Left hindlimb (tissue), 1 donor: ENCODE measurements at regions not wholly inside any gene's neighbourhood (a gene's known extent, or its start where the extent isn't known, plus 50 kb on each side); places are given as distances from the start of the nearest gene placed in this dataset.

ENCODE experiments used
- DNase-seq: peaks from one replicate; pipeline ENCODE4 v3.0.0-alpha.2; 2018

- no peak for DNase-seq
Measured at GRCh38 chr11:30089921-30090320, 73.1 kb upstream of the KCNA4 start.

DNA sequence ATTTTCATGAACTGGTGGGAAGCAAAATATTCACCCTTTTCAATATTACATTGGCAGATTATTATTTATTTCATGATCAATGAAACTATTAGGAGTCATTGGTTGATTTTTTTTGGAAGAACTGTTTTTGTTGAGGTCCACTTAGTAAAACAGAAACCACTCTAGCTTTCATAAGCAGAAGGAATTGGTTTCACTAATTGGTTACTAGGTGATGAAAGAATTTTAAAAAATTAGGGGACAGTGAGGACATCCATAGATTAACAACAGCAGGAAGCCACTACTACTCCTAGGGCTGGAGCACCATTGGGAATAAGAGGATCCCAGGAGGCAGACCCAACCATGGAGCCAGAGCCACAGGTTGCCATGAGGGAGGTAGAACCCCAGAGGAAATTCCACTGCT, 74.4 kb upstream of the KCNA4 start:
- no peak for DNase-seq

GRCh38 chr11:30091737-30092136, 74.9 kb upstream of the KCNA4 start:
- no peak for DNase-seq

- DNase-seq: no peak
Measured at GRCh38 chr11:30092518-30092917, 75.7 kb upstream of the KCNA4 start.

DNA sequence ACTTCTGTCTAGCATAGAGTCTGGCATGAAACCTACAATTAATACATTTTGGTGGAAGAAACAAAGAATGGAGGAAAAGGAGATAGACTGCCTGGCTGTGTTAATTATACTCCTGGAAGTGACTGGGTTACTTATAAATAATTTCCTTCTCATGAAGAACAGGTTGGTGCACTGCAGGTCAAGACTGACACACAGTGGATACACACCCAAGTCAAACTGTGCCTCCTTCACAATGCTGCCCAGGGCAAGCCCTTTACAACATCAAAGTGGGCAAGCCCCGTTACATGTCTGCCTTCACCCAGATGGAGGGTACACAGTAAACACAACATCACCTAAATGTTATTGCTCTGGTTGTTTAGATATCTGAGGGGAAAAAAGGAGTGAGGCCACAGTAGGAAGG, 83.7 kb upstream of the KCNA4 start:
- DNase-seq: no peak

DNA sequence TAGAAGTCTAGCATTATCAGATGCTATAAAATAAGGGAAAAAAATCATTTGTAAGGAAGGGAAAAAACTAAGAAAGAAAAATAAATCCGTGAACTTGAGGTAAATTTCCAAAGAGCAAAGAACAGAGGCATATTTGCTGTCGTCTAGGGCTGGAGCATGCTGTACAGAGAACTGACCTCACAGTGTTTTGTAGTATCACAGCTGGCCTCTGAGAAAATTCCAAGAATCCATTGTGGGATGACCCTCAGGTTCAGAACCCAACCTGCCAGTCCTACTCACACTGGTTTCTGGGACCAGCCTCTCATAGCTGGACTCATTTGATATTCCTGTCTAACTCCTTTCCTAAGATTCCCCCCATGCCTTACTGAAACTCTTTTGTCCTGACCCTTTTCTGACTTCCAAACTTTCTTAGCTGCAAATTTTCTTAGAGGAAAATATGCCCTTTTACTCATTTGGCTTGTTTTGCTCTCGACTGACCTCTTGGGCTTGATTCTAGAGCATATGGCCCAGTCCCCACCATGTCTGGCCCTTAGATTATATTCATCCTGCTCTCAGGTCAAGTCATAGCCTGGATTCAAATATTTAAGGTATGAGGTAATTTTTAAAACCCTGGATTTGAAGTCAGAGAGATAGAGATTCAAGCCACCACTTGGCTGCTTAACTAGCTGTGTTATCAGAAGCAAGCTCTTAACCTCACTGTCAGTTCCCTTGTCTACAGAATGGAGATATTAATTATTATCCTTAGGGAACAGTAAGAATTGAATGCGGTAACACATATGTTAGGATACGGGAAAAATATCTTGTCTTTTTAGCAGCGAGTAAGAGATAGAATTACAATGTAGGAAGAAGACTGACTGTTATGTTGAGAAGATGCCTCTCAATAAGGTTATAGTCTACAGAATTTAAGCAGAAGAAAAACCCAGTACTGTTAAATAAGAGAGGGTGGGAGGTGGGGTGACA, 89.7 kb upstream of the KCNA4 start:
- DNase-seq: no peak

DNA sequence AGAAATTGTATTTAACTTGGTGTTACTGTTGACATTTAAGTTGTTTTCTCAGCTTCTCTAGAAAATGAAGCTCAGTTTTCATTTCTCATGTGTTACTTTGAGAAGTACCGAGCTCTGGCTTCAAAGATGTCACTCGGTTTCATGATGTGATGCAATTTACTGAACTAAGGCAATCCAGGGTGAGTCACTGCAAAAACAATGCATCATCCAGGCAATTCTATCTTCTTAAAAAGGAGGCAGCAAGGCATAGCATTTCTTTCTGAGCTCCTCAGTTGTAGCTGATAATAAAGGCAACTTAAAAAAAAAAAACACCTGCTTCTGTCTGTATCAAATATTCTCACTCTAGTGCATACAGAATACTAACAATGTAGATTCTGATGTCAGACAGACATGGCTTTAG, 91.1 kb upstream of the KCNA4 start:
- no peak for DNase-seq

GRCh38 chr11:30109774-30110173, 92.9 kb upstream of the KCNA4 start:
- no peak for DNase-seq

GRCh38 chr11:30110691-30111090, 93.9 kb upstream of the KCNA4 start:
- DNase-seq: no peak

DNA sequence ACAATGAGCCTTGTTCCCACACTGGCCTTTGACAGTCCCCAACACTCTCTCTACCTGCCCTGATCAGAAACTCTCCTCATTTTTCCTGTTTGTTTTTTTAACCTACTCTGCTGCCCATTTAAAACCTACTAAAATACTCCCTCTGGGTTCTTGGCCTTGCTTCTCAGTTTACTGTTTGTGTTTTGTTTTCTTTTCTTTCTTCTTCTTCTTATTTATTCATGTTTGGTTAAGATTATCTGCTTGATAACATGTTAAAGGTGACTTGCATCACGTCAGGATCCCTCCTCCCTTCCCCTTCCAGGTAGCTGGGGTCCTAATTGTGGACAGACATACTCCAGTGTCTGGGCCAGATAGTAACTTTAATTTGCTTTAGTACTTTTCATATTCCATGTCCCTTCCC, 95.0 kb upstream of the KCNA4 start:
- DNase-seq: no peak

GRCh38 chr11:30113326-30113898, 96.6 kb upstream of the KCNA4 start:
- no peak for DNase-seq

- DNase-seq: no peak
Measured at GRCh38 chr11:30116512-30116911, 99.7 kb upstream of the KCNA4 start.

DNA sequence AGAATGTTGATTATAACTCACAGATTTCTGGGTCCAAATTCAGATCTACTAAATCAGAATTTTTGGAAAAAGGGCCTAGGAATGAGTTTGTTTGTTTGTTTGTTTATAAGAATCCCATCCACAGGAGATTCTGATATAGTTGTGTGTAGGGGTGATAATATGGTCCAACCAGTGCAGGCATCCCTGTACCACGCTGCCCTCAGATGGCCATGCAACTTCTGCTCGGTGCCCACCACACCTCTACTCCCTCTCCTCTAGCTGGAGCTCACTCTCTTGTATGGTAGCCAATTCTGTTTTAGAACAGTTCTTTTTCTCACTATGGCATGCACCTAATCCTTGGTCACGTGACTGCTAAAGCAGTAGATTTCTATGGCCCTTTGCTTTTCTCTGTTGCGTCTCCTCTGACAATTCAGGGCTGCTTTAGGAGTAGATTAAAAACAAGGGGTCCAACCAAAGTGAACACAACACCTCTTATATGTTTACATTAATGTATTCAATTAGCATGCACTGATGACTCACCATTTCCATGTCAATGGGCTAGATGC, 103.3 kb upstream of the KCNA4 start:
- no peak for DNase-seq

DNA sequence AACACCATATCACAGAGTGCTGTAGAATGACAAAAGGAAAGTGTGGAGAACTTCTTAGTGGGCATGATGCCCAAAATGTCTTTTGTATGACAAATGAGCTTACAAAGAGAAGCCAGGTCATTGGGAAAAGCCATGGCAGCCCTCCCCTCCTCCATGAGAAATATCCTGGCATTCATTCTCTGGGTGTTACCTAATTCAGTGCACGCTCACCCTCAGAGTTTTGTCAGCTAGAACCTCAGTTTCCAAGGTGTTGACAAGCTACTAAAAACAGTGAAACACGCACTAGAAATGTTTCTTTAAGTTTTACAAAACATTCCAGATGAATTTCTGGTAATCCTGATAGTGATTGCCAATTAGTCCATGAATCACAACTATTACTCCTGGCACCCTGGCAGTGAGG, 105.4 kb upstream of the FSHB start:
- no peak for DNase-seq

DNA sequence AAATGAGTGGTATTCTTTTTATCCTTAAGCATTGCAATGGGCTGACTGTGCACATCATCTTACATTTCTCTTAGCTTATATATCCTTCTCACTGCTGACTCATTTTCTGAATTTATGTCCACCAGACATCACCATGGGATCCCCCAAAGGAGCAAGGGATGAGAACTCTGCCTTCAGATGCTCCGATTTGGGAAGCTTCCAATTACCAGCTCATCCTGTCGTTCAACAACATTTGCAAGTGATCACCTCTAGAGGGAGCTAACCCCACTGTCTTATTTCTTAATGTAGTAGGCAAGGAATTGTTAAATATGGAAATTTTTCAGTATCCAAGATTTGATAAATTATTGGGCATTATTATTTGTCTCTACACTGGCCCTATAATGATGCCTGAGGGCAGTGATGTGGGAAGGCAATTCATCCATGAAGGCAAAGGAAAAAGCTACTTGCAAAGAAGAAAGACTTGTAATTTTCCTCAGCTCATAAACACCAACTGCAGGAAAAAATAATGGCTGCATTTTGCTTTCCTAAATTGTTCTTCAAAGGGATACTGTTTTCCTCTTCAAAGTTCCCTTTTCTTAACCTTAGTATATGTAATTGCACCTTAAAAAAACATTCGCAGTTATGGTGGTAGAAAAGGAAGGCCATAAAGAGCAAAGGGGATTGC, 102.4 kb upstream of the FSHB start:
- no peak for DNase-seq

DNA sequence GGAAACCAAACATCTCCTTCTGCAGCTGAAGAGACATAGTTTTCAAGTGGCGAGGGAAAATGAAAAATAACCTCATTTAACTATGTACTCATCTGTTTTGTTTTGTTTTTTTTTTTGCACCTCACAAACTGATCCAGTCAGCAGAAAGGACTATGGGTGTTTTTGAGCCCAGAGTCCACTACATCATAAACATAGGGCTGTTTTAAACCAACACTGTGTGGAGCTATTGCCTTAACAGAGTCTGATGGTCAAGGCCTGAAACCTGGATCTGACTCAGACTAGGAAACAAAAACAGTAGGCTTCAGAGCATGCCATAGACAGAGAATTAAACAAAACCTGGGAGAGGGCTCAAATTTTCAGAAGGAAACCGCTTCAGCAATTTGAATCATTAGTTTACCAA, 99.3 kb upstream of the FSHB start:
- DNase-seq: no peak

GRCh38 chr11:30133281-30133680, 97.5 kb upstream of the FSHB start:
- DNase-seq: no peak

DNA sequence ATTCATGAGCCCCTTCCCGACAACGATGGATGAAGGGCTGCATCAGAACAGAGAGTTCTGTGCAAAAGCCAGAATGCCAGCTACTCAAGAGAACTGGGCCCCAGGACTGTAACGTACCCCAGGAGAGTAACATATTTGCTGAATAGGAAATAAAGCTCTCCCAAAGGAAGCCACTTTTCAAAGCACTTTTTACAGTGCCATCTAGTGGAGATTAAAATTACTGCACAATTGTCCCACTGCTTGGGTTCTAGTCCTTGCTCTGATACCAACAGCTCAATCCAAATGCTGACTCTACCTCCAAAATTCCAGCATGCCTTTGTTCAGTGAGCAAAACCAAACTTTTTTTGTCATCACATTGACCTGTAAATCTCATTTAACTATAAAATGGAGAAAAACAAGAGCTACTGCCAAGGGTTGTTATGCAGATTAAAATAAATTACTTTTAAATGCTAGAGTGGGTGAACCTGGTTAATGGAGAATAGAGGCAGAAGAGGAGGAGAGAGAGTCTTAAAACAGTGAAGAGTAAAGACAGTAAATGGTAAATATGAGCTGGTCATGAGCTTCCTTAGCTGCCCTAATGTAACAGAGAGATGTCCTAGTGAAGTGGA, 87.6 kb upstream of the FSHB start:
- no peak for DNase-seq

GRCh38 chr11:30147293-30147692, 83.5 kb upstream of the FSHB start:
- DNase-seq: no peak

DNA sequence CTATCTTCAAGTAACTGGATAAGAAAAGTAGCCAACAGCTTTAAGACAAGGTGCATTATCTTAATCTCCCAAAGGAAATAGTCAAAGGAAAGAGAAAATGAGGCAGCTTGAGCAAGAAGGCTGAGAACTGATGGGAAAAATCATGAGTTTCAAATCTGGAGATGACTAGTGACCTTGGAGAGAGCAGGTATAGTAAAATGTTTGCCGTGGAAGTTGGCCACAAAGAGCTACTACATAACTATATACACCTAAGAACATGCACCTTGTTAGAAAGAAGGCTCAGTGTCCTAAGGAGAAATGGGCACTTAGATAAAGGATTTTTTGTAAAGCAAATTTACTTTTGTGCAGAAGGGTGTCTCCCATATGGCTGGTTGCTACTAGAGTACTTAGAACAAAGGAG, 80.8 kb upstream of the FSHB start:
- DNase-seq: no peak

GRCh38 chr11:30150425-30150824, 80.4 kb upstream of the FSHB start:
- DNase-seq: no peak

DNA sequence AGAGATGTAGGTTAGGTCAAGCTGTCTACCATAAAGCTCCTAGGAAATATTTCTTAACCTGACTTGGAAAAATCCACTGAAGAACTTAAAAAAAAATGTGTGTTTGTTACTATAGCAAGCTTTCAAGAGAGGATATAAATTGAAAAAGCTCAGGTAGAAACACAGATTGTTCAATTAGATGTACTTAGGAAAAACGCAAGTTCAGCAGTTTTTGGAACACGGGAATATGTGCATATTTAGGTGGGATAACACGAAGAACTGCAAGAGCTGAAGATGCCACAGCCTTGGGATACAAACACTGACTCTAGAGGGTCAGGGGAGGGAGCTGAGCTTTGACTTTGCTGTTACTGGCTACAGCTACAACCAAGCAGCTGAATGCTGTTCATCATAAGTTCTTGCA, 77.8 kb upstream of the FSHB start:
- no peak for DNase-seq

GRCh38 chr11:30155428-30155827, 75.4 kb upstream of the FSHB start:
- no peak for DNase-seq
